SK-N-MC (cell line): ENCODE measurements at regions not wholly inside any gene's neighbourhood (a gene's known extent, or its start where the extent isn't known, plus 50 kb on each side); places are given as distances from the start of the nearest gene placed in this dataset.
"Not testable (repeated sequence)": the region's sequence is repeated elsewhere in the genome, so short reads cannot be mapped to it uniquely, and the experiment has no call there.

Source experiments
- EZH2 ChIP-seq: fragments of 200-600 bp; sonication (generic); IDR thresholded peaks from one replicate; pipeline ENCODE4 v1.6.1; 2017; ENCODE audit warnings: antibody characterized with exemption
- FOXP2 ChIP-seq: optimal IDR thresholded peaks from 2 replicates; pipeline ENCODE3; 2011; ENCODE audit warnings: mild to moderate bottlenecking, moderate library complexity; ENCODE audit not compliant: insufficient read depth; ENCODE audit errors: extremely low read length, control extremely low read depth
- POLR2AphosphoS5 ChIP-seq: IDR thresholded peaks from 2 replicates; pipeline ENCODE4 v1.6.1; 2012; ENCODE audit warnings: mild to moderate bottlenecking, low read depth, low read length, borderline replicate concordance

GRCh38 chr2:87365038-87365437, 343.4 kb upstream of the PLGLB1 start:
- not testable (repeated sequence) for TF ChIP-seq EZH2, POLR2AphosphoS5, FOXP2
